Activated naive CD8-positive, alpha-beta T cell treated with anti-CD3 and anti-CD28 coated beads, Interleukin-2, amount 50 U/mL, for 16 hours (primary cell): ENCODE measurements at regions not wholly inside any gene's neighbourhood (a gene's known extent, or its start where the extent isn't known, plus 50 kb on each side); places are given as distances from the start of the nearest gene placed in this dataset.
"Not testable (repeated sequence)": the region's sequence is repeated elsewhere in the genome, so short reads cannot be mapped to it uniquely, and the experiment has no call there.

ENCODE experiments used
- DNase-seq: peaks from one replicate; pipeline ENCODE4 v3.0.0-alpha.2; 2020; ENCODE audit warnings: low read depth, low spot score

DNA sequence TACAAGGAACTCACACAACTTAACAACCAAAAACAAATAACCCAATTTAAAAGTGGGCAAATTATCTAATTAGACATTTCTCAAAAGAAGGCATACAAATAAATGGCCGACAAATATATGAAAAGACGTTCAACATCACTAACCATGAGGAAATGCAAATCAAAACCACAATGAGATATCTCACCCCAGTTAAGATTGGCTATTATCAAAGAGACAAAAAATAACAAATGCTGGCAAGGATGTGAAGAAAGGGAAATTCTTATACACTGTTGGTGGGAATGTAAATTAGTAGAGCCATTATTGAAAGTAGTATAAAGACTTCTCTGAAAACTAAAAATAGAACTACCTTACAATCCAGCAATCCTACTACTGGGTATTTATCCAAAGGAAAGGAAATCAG lies 96.7 kb upstream of the SIRPG start:
- DNase-seq: no peak

GRCh38 chr20:1752045-1752444 lies 94.5 kb upstream of the SIRPG start:
- DNase-seq: no peak

- DNase-seq: no peak
Observed at GRCh38 chr20:1748777-1749176, 91.2 kb upstream of the SIRPG start.

GRCh38 chr20:1747953-1748577 lies 90.5 kb upstream of the SIRPG start:
- no peak for DNase-seq

DNA sequence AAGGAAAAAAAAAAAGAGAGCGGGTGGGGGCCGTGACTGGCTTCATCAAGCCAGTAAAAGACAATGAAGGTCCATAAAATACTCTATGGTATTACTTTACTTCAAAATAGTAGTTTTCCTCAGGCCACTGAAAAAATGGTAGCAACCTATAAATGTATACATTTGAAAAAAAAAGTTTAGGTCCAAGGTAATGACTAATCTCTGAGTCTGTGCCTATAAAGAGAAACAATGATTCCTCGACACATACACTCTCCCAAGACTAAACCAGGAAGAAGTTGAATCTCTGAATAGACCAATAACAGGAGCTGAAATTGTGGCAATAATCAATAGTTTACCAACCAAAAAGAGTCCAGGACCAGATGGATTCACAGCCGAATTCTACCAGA lies 84.5 kb upstream of the SIRPG start:
- not testable (repeated sequence) for DNase-seq

GRCh38 chr20:1741309-1742048 lies 83.9 kb upstream of the SIRPG start:
- no peak for DNase-seq

DNA sequence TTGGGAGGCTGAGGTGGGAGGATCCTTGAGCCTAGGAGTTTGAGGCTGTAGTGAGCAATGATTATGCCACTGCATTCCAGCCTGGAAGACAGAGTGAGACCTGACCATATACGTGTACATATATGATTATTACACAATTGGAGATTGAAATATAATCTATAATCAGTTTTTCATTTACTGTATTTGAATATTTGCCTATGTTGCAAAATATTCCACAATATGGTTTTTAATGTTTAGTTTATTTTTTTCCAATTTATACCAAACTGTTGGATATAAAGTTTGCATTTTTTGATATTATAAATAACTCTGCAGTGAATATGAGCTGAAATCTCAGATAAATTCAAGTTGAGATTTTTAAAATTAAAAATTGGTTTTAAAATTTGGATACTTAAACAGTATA lies 79.6 kb upstream of the SIRPG start:
- no peak for DNase-seq

GRCh38 chr20:1735417-1736089 lies 78.0 kb upstream of the SIRPG start:
- DNase-seq: no peak

- DNase-seq: no peak
Observed at GRCh38 chr20:1734269-1734858, 76.8 kb upstream of the SIRPG start.

DNA sequence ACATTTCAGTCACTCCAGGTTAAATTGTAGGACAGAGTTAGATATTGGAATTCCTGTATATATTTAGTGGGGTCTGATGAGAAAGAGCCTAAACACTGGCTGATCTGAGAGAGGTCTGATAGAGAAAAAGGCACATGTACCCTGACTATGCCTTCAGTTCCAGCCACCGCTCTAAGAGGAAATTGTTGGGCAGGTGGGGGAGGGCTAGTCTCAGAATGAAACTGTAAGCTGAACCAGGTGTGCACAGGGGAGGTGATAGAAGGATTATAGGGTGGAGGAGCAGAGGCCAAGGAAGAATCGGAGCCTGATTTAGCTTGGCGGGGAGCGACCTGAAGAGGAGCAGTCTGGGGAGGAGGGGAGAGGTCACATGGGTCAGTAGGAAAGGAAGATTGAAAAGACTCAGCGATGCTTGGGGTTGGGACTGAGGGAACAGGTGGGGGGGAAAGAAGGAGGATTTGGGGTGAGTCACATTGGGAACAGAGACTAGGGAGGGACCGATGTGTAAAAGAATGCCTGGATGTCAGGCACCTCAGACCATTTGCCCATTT lies 74.3 kb upstream of the SIRPG start:
- DNase-seq: not testable (repeated sequence)

- not testable (repeated sequence) for DNase-seq
Observed at GRCh38 chr20:1730981-1731711, 73.6 kb upstream of the SIRPG start.

DNA sequence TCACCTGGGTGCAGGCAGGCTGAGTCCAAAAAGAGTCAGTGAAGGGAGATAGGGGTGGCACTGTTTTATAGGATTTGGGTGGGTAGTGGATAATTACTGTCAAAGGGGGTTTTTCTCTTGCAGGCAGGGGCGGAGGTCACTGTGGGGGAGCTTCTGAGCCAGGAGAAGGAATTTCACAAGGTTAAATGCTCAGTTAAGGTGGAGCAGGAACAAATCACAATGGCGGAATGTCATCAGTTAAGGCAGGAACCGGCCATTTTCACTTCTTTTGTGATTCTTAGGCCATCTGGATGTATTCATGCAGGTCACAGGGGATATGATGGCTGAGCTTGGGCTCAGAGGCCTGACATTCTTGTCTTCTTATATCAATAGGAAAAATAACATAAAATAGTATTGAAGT lies 69.7 kb upstream of the SIRPG start:
- DNase-seq: not testable (repeated sequence)

- DNase-seq: no peak
Observed at GRCh38 chr20:1724901-1725300, 67.3 kb upstream of the SIRPG start.

- no peak for DNase-seq
Observed at GRCh38 chr20:1722513-1723050, 65.0 kb upstream of the SIRPG start.

- DNase-seq: no peak
Observed at GRCh38 chr20:1721687-1722512, 64.3 kb upstream of the SIRPG start.

DNA sequence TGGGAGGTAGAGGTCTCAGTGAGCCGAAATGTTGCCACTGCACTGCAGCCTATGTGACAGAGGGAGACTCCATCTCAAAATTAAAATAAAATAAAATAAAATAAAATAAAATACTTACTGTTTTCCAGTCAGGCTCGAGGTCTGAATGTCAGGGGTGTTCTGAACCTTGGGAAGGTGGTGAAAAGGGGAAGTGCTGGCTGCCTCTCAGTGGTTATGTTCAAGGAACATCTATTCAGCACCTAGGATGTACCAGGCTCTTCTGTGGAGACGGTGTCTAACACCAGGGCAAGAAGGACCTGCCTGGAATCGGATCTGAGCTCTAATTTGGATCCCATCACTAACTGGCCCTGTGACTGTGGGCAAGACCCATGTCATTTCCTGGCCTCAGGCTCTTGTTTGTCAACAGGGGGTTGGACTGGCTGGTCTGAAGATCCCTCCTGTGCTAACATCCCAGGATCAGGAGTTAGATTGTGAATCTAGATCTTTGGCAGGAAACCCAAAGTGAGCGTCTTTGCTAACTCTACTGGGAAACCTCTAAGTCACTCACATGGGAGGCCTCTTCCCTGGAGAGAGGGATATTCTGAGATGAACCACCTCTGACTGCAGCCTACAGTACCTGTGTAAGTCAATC lies 63.4 kb upstream of the SIRPG start:
- DNase-seq: no peak

GRCh38 chr20:1720226-1720625 lies 62.6 kb upstream of the SIRPG start:
- DNase-seq: no peak

DNA sequence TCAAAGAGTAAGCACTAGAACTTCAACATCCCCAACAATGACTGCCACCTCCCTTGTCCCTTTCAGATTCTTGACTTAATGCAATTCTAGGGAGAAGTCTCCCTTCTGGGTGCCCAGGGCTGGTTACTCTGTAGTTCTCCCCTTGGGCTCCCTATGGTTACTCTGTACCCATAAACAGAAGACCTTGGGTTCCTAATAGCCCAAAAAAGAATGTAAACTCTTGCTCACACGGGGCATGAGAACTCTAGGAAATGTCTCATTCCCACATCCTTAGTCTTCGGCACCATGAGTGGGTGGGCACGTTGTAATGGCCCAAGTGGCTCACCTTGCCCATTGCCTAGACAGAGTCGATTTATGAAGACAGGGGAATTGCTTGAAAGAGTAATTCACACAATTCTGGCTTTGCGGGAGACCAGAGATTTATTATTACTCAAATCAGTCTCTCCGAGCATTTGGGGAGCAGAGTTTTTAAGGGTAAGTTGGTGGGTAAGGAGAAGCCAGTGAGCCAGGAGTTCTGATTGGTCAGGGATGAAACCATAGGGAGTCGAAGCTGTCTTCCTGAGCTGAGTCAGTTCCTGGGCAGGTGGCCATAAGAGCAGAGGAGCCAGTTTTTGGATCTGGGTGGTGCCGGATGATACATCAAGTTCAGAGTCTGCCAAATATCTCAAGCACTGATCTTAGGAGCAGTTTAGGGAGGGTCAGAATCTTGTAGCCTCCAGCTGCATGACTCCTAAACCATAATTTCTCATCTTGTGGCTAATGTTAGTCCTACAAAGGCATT lies 61.2 kb upstream of the SIRPG start:
- DNase-seq: no peak
